Activated CD4-positive, alpha-beta T cell treated with anti-CD3 and anti-CD28 coated beads, Interleukin-2, amount 10 ng/mL, durations not matched to agents 7 days and 5 days (primary cell): ENCODE measurements at regions not wholly inside any gene's neighbourhood (a gene's known extent, or its start where the extent isn't known, plus 50 kb on each side); places are given as distances from the start of the nearest gene placed in this dataset.

Experiments
- CTCF ChIA-PET: fragments of 350-600 bp; sonication (Branson Sonifier 250); formaldehyde crosslinking; loops from one replicate; lab custom pipeline; 2021; ENCODE audit warnings: antibody characterized with exemption; lab: Charles Lee
- POLR2A ChIA-PET: fragments of 350-600 bp; sonication (Branson Sonifier 250); formaldehyde crosslinking; loops from one replicate; lab custom pipeline; 2021; ENCODE audit warnings: antibody characterized with exemption; lab: Charles Lee
- DNase-seq: peaks from one replicate; pipeline ENCODE4 v3.0.0-alpha.2; 2020
- H3K27ac Mint-ChIP-seq: one replicate; pipeline ENCODE4 v1.8.0; 2021; ENCODE audit warnings: mild to moderate bottlenecking, moderate library complexity, mixed read lengths
- H3K27me3 Mint-ChIP-seq: one replicate; pipeline ENCODE4 v1.8.0; 2021; ENCODE audit warnings: mixed read lengths
- H3K36me3 Mint-ChIP-seq: one replicate; pipeline ENCODE4 v1.8.0; 2021; ENCODE audit warnings: low read depth, mixed read lengths
- H3K4me1 Mint-ChIP-seq: one replicate; pipeline ENCODE4 v1.8.0; 2021; ENCODE audit warnings: mixed read lengths
- H3K4me3 Mint-ChIP-seq: one replicate; pipeline ENCODE4 v1.8.0; 2021; ENCODE audit warnings: mild to moderate bottlenecking, moderate library complexity, mixed read lengths
- H3K9me3 Mint-ChIP-seq: one replicate; pipeline ENCODE4 v1.8.0; 2021; ENCODE audit warnings: mixed read lengths

GRCh38 chr10:114767101-114767985 lies 54.2 kb upstream of the FHIP2A start:
- Mint-ChIP-seq H3K36me3 (no peaks in the 10 kb centered on the region), H3K9me3 (no peaks in the 10 kb centered on the region), H3K4me3 (peak overlapping the region; percentile 66), H3K4me1 (peaks cover 10% of the 10 kb centered on the region), H3K27ac (no peak overlapping the region), H3K27me3 (peaks cover 62% of the 10 kb centered on the region)
- DNase-seq: no peak
- POLR2A ChIA-PET: no interaction called here
- CTCF ChIA-PET: no interaction called here

- Mint-ChIP-seq H3K27me3 (peaks cover 58% of the 10 kb centered on the region), H3K9me3 (no peaks in the 10 kb centered on the region), H3K4me1 (peaks cover 14% of the 10 kb centered on the region), H3K27ac (no peak overlapping the region), H3K36me3 (no peaks in the 10 kb centered on the region), H3K4me3 (peak overlapping the region; percentile 51)
- CTCF ChIA-PET: no interaction called here
- no peak for DNase-seq
- POLR2A ChIA-PET: no interaction called here
Measured at GRCh38 chr10:114767986-114768821, 53.4 kb upstream of the FHIP2A start.

DNA sequence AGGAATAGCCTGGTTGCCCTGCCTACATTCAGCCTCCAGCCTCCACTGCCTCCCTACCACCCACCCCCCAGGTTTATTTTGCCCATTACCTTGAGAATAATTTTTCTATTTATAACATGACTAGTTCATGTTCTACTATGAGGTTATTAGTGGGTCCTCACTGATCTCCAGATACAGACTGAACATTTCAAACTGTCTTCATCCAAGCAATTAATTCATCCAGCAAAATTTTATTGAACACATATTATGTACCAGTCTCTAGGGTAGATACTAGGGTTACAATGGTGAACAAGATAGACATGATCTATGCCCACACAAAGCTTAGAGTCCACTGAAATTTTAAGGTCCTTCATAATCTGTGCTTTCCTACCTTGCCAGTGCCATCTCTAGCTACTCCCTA lies 51.6 kb upstream of the FHIP2A start:
- CTCF ChIA-PET: interaction anchor here (1.1 kb wide), 1 partner anchor 34 kb away, joined by 5 read pairs; no protein-coding TSS in a partner anchor
- no peak overlapping the region for H3K4me3 Mint-ChIP-seq
- H3K36me3 Mint-ChIP-seq: no peaks in the 10 kb centered on the region
- POLR2A ChIA-PET: no interaction called here
- peaks cover 58% of the 10 kb centered on the region for H3K27me3 Mint-ChIP-seq
- H3K4me1 Mint-ChIP-seq: peaks cover 15% of the 10 kb centered on the region
- no peaks in the 10 kb centered on the region for H3K9me3 Mint-ChIP-seq
- no peak overlapping the region for H3K27ac Mint-ChIP-seq
- no peak for DNase-seq

DNA sequence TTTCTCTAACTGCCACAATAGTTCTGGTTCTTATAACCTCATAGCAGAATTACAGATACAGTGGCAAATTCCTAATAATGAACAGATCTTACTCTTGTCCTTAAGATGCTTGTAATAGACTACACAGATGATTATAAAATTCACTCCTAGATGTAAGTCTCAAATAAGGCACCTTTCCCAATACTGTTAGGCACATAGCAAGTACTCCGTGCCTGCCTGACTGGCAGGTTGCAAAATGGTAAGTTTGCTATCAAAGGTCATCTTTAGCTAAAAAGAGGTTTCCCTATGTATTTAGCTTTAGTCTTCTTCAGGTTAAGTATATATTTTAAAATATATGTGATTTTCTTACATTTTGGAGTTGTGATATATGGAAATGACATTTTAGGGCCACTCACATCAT lies 50.4 kb upstream of the FHIP2A start:
- no peak overlapping the region for H3K4me3 Mint-ChIP-seq
- no peaks in the 10 kb centered on the region for H3K9me3 Mint-ChIP-seq
- H3K27me3 Mint-ChIP-seq: peaks cover 60% of the 10 kb centered on the region
- H3K4me1 Mint-ChIP-seq: peaks cover 15% of the 10 kb centered on the region
- H3K36me3 Mint-ChIP-seq: no peaks in the 10 kb centered on the region
- CTCF ChIA-PET: no interaction called here
- H3K27ac Mint-ChIP-seq: no peak overlapping the region
- POLR2A ChIA-PET: no interaction called here
- DNase-seq: no peak

DNA sequence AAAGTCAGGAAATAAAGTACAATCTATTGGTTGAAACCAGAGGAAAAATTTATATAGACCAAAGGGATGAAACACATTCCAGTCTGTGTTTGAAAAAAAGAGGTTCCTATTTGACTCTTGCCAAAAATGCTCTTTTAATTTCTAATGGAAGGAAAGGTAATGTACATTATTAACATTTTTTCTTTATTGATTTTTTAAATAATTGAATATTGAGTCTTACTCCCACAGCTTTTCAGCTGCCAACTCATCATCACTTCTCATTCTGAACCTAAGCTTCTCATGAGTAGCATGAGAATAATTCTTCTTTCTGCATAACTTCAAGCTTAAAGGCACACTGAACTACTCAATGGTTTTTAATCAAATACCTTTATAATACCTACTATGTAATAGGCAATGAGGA lies 49.8 kb upstream of the FHIP2A start:
- peaks cover 54% of the 10 kb centered on the region for H3K27me3 Mint-ChIP-seq
- no peak overlapping the region for H3K4me3 Mint-ChIP-seq
- POLR2A ChIA-PET: no interaction called here
- DNase-seq: no peak
- peaks cover 13% of the 10 kb centered on the region for H3K4me1 Mint-ChIP-seq
- no peak overlapping the region for H3K27ac Mint-ChIP-seq
- CTCF ChIA-PET: no interaction called here
- H3K36me3 Mint-ChIP-seq: no peaks in the 10 kb centered on the region
- H3K9me3 Mint-ChIP-seq: no peaks in the 10 kb centered on the region
